ENCODE measurements at regions not wholly inside any gene's neighbourhood (a gene's known extent, or its start where the extent isn't known, plus 50 kb on each side); places are given as distances from the start of the nearest gene placed in this dataset.

GRCh38 chr9:118984607-118985006 lies 384.6 kb downstream of the BRINP1 start:
- no peak for DNase-seq

- no peak for DNase-seq
Measured at GRCh38 chr9:118985851-118986250, 383.4 kb downstream of the BRINP1 start.

- no peak for DNase-seq
Measured at GRCh38 chr9:118987167-118987566, 382.1 kb downstream of the BRINP1 start.

GRCh38 chr9:118990949-118991348 lies 378.3 kb downstream of the BRINP1 start:
- DNase-seq: no peak

DNA sequence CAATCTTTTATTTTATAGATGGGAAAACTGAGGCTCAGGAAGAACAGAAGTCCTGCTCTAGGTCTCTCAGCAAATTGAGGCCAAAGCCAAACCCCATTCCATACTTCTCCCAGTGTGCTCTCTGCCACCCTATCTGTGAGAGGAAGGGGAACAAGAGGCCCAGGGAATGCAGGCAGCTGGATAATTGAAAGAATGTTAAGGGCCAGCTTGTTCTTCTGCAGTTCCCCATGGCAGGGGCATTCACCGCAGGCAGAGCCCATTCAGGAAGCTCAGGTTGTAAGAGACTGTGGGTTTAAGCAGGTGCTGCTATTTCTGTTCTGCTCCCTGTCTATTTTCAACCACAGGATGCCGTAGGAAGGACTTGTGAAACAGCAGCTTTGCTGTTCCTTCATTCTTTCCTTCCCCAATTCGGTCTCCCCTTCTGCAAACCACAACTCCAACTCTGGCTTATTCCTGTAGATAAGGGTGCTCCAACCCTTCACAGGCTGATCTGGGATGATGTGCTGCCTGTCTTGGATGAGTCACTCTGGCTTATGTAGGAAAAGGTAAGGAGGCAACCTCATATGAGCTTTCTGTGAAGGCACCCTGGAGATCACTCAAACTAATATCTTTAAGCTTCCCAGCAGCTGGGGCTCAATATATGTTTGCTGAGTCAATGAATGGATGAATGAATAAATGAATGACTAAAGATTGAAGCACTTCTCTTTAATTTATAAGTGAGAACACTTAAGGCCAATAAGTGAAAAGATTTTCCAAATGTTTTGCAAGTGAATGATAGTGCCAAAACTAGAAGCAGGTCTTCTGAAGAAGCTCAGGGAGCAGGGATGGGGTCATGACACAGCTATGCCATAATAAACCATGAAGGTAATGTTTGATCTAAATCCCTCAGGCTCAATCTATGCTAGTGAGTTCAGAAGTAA lies 377.6 kb downstream of the BRINP1 start:
- no peak for DNase-seq

GRCh38 chr9:118992813-118993794 lies 376.1 kb downstream of the BRINP1 start:
- no peak for DNase-seq

DNA sequence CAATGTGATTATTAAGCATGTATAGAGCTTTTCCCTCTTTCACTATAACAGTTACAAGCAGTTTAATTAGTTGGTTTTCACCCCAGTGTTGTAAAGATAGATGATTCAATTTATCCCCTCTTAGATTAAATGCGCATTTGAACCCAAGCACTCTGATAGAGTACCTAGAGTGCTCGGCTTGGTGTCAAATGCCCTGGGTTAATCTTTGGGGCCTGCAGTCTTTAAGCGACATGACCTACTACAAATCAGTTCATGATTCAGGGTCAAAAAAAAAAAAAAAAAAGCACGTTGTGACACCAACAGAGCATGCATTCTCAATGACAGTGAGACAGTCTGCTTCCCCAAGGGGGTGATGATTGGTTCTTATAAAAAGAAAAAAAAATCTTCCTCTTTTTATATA lies 375.3 kb downstream of the BRINP1 start:
- DNase-seq: no peak

- DNase-seq: no peak
Measured at GRCh38 chr9:119002491-119002890, 366.7 kb downstream of the BRINP1 start.

DNA sequence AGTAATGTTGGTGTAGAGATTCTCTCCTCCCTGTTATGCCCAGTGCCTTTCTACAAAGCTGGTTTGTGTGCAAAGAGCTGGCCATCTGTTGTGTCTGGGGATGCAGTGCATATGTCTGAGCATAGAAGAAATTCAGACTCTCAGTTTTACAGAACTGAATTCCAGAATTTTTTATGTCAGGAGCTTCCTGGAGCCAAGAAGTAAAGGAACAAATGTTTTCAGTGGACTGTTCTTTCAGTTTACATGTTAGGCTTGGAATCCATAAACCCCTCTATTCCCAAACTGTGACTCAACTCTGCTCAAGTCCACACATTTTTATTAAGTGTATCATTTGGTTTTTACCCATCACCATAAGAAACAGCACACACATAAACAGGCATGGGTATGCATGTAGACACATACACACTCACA lies 366.0 kb downstream of the BRINP1 start:
- DNase-seq: no peak

DNA sequence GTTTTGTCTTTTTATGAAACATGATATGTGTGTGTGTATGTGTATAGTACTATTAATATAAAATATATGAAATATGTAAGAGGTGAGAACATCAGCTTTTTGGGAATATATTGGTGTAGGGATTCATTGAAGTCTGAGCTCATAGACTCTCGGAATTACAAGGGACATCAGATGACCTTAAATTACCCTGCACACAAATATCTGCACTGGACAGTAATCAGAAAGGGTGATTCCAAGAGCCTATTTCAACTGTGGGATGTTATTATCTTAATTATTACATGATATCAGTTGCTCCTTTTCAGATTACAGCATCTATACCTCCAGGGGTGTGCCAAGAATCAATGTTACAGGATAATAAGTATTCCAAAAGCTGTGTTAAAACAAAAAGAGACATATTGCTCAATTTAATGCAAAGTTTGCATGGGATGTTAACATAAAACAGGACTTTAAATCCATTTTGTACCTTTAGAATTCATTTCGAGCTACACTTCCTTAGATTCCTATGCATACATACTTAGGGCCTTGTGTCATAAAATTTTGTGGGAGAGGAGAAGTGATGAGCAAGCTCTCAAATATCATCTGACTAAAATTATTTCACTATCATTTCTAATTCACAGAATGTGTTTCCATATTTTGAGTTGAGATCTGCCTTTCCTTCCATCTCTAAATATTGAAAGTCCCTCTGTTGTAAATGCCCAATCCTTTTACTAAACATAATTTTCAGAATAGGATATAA lies 365.2 kb downstream of the BRINP1 start:
- DNase-seq: no peak

DNA sequence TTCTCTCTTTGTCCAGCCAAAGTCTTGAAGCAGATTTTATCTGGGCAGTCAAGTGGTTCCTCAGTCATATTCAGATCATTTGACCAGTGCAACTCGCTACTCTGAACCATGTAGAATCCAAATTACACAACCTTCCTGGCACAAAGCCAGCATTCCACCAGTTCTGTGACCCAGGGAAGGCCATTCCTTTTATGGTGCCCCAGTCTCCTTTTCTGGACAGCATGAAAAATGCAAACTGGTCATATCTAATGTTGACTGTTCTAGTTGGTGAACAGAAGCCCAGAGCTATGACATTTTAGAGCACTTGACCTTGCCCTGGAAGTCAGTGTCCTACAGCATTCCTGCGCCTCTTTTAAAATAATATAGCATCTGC lies 364.6 kb downstream of the BRINP1 start:
- DNase-seq: no peak

DNA sequence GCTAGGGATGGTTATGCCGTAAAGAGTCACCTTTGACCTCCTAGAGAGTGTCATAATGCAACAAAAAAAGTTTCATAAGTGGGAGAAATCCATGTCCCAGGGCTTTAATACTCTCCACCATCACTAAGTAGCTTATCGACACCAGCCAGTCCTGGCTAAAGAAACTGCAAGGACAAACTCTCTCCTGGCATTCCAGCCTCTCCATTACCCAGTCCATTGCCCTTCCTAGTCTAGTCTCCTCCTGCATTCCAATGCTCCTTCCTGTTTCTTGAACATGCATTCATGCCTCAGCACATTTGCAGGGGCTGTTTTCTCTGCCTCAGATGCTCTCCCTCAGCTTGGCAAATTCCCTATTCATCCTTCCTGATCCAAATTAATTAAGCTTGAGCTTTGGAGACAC lies 364.1 kb downstream of the BRINP1 start:
- no peak for DNase-seq

- DNase-seq: no peak
Measured at GRCh38 chr9:119009249-119009648, 360.0 kb downstream of the BRINP1 start.

GRCh38 chr9:119020284-119020683 lies 349.0 kb downstream of the BRINP1 start:
- DNase-seq: no peak

- no peak for DNase-seq
Measured at GRCh38 chr9:119020730-119021333, 348.4 kb downstream of the BRINP1 start.

GRCh38 chr9:119026120-119026519 lies 343.1 kb downstream of the BRINP1 start:
- DNase-seq: no peak

DNA sequence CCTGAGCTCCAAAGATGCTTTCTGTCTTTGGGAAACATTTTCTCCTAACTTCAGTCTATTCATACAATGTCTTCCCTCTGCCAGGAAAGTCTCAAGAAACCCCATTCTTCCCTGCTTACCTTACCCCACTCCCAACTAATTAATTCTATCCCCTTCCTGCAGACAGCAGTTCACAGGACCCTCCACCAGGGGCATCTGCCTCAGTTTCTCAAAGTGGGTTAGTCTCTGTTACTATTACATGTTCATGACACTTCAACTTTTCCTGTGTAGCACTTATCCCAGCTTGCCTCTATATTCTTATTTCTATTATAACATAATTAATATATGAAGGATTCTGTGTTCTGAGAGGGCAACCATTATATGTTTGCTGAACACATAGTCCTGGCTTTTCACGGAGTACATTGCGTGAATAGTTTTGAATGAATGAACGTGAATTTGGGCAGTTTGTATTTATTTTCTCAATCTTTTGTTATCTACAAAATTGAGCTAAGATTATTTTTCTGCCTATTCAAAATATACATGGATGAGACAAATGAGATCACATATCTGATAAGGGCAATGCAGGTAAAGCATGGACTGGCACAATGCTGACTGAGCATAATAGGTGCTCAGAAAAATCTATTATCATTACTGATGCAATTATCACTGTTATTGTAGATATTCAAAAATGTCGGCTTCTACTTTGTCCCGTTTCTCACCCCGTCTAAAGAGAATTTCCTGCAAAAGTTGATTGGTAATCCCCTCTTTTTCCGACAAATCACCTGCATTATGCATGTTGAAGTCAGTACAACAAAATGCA lies 341.1 kb downstream of the BRINP1 start:
- DNase-seq: no peak

GRCh38 chr9:119029886-119030285 lies 339.3 kb downstream of the BRINP1 start:
- no peak for DNase-seq

GRCh38 chr9:119033596-119033995 lies 335.6 kb downstream of the BRINP1 start:
- no peak for DNase-seq

GRCh38 chr9:119036969-119037368 lies 332.3 kb downstream of the BRINP1 start:
- DNase-seq: no peak

GRCh38 chr9:119043996-119044395 lies 325.2 kb downstream of the BRINP1 start:
- no peak for DNase-seq

GRCh38 chr9:119044806-119045205 lies 324.4 kb downstream of the BRINP1 start:
- no peak for DNase-seq

Data from activated naive CD4-positive, alpha-beta T cell treated with Interleukin-2 at 50 U/mL for 16 hours (primary cell).